H1 (cell line): ENCODE measurements at regions not wholly inside any gene's neighbourhood (a gene's known extent, or its start where the extent isn't known, plus 50 kb on each side); places are given as distances from the start of the nearest gene placed in this dataset.

Source experiments
- CTCF ChIA-PET: fragments of 300-600 bp; sonication (Branson Sonifier 250); formaldehyde crosslinking; loops from one replicate; lab custom pipeline; 2021; ENCODE audit not compliant: partially characterized antibody; lab: Charles Lee
- POLR2A ChIA-PET: fragments of 300-600 bp; sonication (Branson Sonifier 250); formaldehyde crosslinking; loops from one replicate; lab custom pipeline; 2021; ENCODE audit warnings: inconsistent platforms; ENCODE audit not compliant: partially characterized antibody; lab: Charles Lee
- DNase-seq, 2 experiments: peaks; one replicate each; pipeline versions ENCODE4 v3.0.0 to v3.0.0-alpha.2; 2010 to 2022; ENCODE audit warnings: low spot score in 2 of 2, low read depth in 1 of 2, mixed read lengths in 1 of 2
- FAIRE-seq: peaks from 2 replicates; lab custom pipeline; 2011; peaks lifted over from hg19 to GRCh38; lab: Jason Lieb, UNC
- H2AFZ ChIP-seq: 2 replicates; pipeline ENCODE4 v1.8.1; 2012; ENCODE audit warnings: low read length, inconsistent platforms
- H2AK5ac ChIP-seq: 2 replicates; pipeline ENCODE4 v1.6.1; 2013; ENCODE audit warnings: low read depth, low read length
- H2BK120ac ChIP-seq: replicated peaks from 2 replicates; pipeline ENCODE3; 2013; ENCODE audit warnings: low read depth, low read length, inconsistent platforms
- H2BK12ac ChIP-seq: 2 replicates; pipeline ENCODE4 v1.6.1; 2013; ENCODE audit warnings: low read depth, low read length
- H2BK15ac ChIP-seq: 2 replicates; pipeline ENCODE4 v1.6.1; 2013; ENCODE audit warnings: low read length
- H2BK20ac ChIP-seq: 2 replicates; pipeline ENCODE4 v1.6.1; 2013; ENCODE audit warnings: low read length
- H2BK5ac ChIP-seq: 2 replicates; pipeline ENCODE4 v1.6.1; 2013; ENCODE audit warnings: low read depth, low read length
- H3K14ac ChIP-seq: 2 replicates; pipeline ENCODE4 v1.6.1; 2013; ENCODE audit warnings: inconsistent platforms; ENCODE audit not compliant: insufficient read length
- H3K18ac ChIP-seq: 2 replicates; pipeline ENCODE4 v1.6.1; 2013; ENCODE audit warnings: low read length; ENCODE audit errors: extremely low read depth
- H3K23ac ChIP-seq: 2 replicates; pipeline ENCODE4 v1.6.1; 2013; ENCODE audit warnings: inconsistent platforms; ENCODE audit not compliant: insufficient read length
- H3K23me2 ChIP-seq: 2 replicates; pipeline ENCODE4 v1.6.1; 2013; ENCODE audit warnings: low read depth, low read length
- H3K27ac ChIP-seq: 2 replicates; pipeline ENCODE4 v1.6.1; 2011; ENCODE audit warnings: low read depth, low read length, inconsistent platforms
- H3K27me3 ChIP-seq, 4 experiments: replicated peaks in 1 of 4; 1 replicate in 1 of 4; 2 replicates in 3 of 4; pipeline versions ENCODE4 v1.6.1 to v1.8.1; 2011 to 2013; ENCODE audit warnings: low read length in 3 of 4, mild to moderate bottlenecking in 3 of 4, inconsistent platforms in 2 of 4, mixed read lengths in 2 of 4, moderate library complexity in 1 of 4; ENCODE audit not compliant: control insufficient read depth in 3 of 4, insufficient read depth in 3 of 4; ENCODE audit errors: extremely low read depth in 1 of 4
- H3K36me3 ChIP-seq, 4 experiments: 2 replicates each; pipeline versions ENCODE4 v1.6.1 to v1.8.1; 2011 to 2013; ENCODE audit warnings: mild to moderate bottlenecking in 4 of 4, low read length in 3 of 4, moderate library complexity in 2 of 4, control low read depth in 1 of 4, inconsistent platforms in 1 of 4; ENCODE audit not compliant: insufficient read depth in 4 of 4, control insufficient read depth in 2 of 4
- H3K4ac ChIP-seq: replicated peaks from 2 replicates; pipeline ENCODE3; 2013; ENCODE audit warnings: low read length, low read depth, mixed read lengths, inconsistent platforms; ENCODE audit not compliant: insufficient read length
- H3K4me1 ChIP-seq, 4 experiments: replicated peaks in 1 of 4; 1 replicate in 1 of 4; 2 replicates in 3 of 4; pipeline versions ENCODE4 v1.6.1 to v1.8.1; 2011 to 2013; ENCODE audit warnings: low read length in 3 of 4, inconsistent platforms in 2 of 4, mixed read lengths in 1 of 4; ENCODE audit not compliant: insufficient read depth in 4 of 4, control insufficient read depth in 3 of 4
- H3K4me2 ChIP-seq, 2 experiments: 2 replicates each; pipeline versions ENCODE4 v1.6.1 to v1.8.1; 2011 to 2013; ENCODE audit warnings: low read depth in 2 of 2, low read length in 2 of 2, control low read depth in 1 of 2, inconsistent platforms in 1 of 2, mild to moderate bottlenecking in 1 of 2; ENCODE audit not compliant: insufficient read depth in 1 of 2
- H3K4me3 ChIP-seq, 4 experiments: fragments of 200-600, 300-600 bp in 1 of 4; sonication (generic), shearing (Covaris generic), sonication (Bioruptor Twin) in 1 of 4; 2 replicates each; pipeline versions ENCODE4 v1.5.1 to v1.8.1; 2011 to 2016; ENCODE audit warnings: low read length in 4 of 4, low read depth in 3 of 4, control low read depth in 2 of 4, inconsistent platforms in 2 of 4, mild to moderate bottlenecking in 2 of 4, mixed read lengths in 1 of 4, moderate library complexity in 1 of 4; ENCODE audit not compliant: insufficient read depth in 2 of 4; ENCODE audit errors: extremely low read depth in 1 of 4
- H3K56ac ChIP-seq: replicated peaks from 2 replicates; pipeline ENCODE3; 2013; ENCODE audit warnings: low read depth, mild to moderate bottlenecking, mixed read lengths, low read length, inconsistent platforms; ENCODE audit not compliant: insufficient read length
- H3K79me1 ChIP-seq: 2 replicates; pipeline ENCODE4 v1.6.1; 2013; ENCODE audit warnings: low read depth, low read length, control low read depth
- H3K79me2 ChIP-seq, 2 experiments: 2 replicates each; pipeline versions ENCODE4 v1.6.1 to v1.8.1; 2012 to 2013; ENCODE audit warnings: low read length in 2 of 2, mild to moderate bottlenecking in 2 of 2, inconsistent platforms in 1 of 2; ENCODE audit not compliant: insufficient read depth in 2 of 2, control insufficient read depth in 1 of 2
- H3K9ac ChIP-seq, 4 experiments: replicated peaks in 1 of 4; 1 replicate in 1 of 4; 2 replicates in 3 of 4; pipeline versions ENCODE4 v1.6.1 to v1.8.1; 2011 to 2013; ENCODE audit warnings: low read depth in 3 of 4, low read length in 3 of 4, control low read depth in 2 of 4, mild to moderate bottlenecking in 2 of 4, moderate library complexity in 2 of 4, inconsistent platforms in 1 of 4; ENCODE audit errors: extremely low read depth in 1 of 4
- H3K9me3 ChIP-seq, 2 experiments: 2 replicates each; pipeline versions ENCODE4 v1.6.1 to v1.8.1; 2012 to 2013; ENCODE audit warnings: mild to moderate bottlenecking in 2 of 2, moderate library complexity in 2 of 2, control low read depth in 1 of 2, inconsistent platforms in 1 of 2, low read depth in 1 of 2, low read length in 1 of 2, mixed read lengths in 1 of 2; ENCODE audit not compliant: insufficient read depth in 2 of 2
- H4K20me1 ChIP-seq, 2 experiments: replicated peaks in 1 of 2; 2 replicates each; pipeline versions ENCODE3 to v1.8.1; 2011 to 2013; ENCODE audit warnings: inconsistent platforms in 2 of 2, low read length in 2 of 2, mild to moderate bottlenecking in 1 of 2; ENCODE audit not compliant: insufficient read depth in 2 of 2, control insufficient read depth in 1 of 2
- H4K5ac ChIP-seq: 2 replicates; pipeline ENCODE4 v1.6.1; 2013; ENCODE audit warnings: low read length, low read depth, mixed read lengths, inconsistent platforms; ENCODE audit not compliant: insufficient read length
- H4K8ac ChIP-seq: 2 replicates; pipeline ENCODE4 v1.8.0; 2013; ENCODE audit warnings: mild to moderate bottlenecking, moderate library complexity, low read length, inconsistent platforms; ENCODE audit not compliant: insufficient read depth; ENCODE audit errors: extremely low read depth
- H4K91ac ChIP-seq: replicated peaks from 2 replicates; pipeline ENCODE3; 2013; ENCODE audit warnings: low read length, mixed read lengths, inconsistent platforms; ENCODE audit not compliant: insufficient read length
- GTF2F1 ChIP-seq: IDR thresholded peaks from 2 replicates; pipeline ENCODE4 v1.6.1; 2012; ENCODE audit warnings: low read depth, low read length, improper control_type of control experiment, borderline replicate concordance
- WGBS, 2 experiments: shearing (Covaris generic) in 1 of 2; methylation state at CpG; one replicate each; pipeline versions ENCODE4 v1.1.6 to v1.1.7; 2013 to 2015; ENCODE audit warnings: low lambda C conversion rate in 2 of 2, mixed read lengths in 2 of 2, inconsistent platforms in 1 of 2, low coverage in 1 of 2, missing lambda C conversion rate in 1 of 2; ENCODE audit not compliant: insufficient replicate concordance in 2 of 2, insufficient coverage in 1 of 2, insufficient read length in 1 of 2; ENCODE audit errors: extremely low coverage in 1 of 2, missing lambda C conversion rate in 1 of 2; 5-methylcytosine and 5-hydroxymethylcytosine counted together

DNA sequence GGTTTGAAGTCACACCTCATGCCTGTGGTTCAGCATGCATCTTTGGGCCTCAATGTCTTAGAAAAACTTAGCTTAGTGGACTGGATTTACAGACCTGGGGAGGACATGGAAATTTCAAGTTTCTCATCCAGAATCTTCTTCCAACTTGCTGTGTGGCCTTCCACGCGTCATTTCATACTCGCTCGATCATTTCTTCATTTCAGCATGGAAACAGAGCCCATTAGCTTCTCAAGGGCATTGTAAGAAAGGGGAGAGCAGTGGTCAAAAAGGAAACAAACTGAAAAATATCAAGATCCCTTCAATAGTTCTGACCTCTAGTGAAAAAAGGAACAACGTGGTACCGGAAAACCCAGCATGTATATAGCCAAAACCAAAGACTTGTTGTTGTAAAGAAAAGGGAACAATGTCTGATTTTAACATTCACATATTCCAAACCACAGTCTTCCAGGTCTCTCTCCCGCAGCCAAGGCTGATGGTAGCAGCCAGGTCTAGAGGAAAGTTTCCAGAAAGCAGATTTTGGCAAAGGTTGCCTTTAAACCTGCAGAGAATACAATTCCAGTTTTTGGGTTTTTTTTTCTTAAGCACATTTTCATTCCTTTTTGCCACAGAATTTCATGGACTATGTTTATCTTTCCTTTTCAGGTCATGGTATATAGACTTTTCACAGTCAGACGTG is 97.0 kb upstream of the CDC42BPA start:
- ChIA-PET CTCF (no interaction called here), POLR2A (interaction anchor here (0.7 kb wide), 1 partner anchor 14 kb away, joined by 3 read pairs; no protein-coding TSS in a partner anchor)
- Histone ChIP-seq H2BK12ac (no peak overlapping the region), H3K23ac (no peak overlapping the region), H4K8ac (no peak overlapping the region), H2AK5ac (no peak overlapping the region), H4K5ac (no peak overlapping the region), H4K20me1 (no peaks in the 10 kb centered on the region), H3K4me2 (no peak overlapping the region), H3K4me1 (no peaks in the 10 kb centered on the region), H3K27ac (no peak overlapping the region), H2BK120ac (no peak overlapping the region), H3K23me2 (no peaks in the 10 kb centered on the region), H3K79me2 (no peaks in the 10 kb centered on the region), H3K4ac (no peak overlapping the region), H2BK5ac (no peak overlapping the region), H2BK20ac (no peak overlapping the region), H3K36me3 (no peaks in the 10 kb centered on the region), H2AFZ (no peak overlapping the region), H3K9ac (no peak overlapping the region), H2BK15ac (no peak overlapping the region), H3K79me1 (no peaks in the 10 kb centered on the region), H3K9me3 (no peaks in the 10 kb centered on the region), H3K4me3 (no peak overlapping the region), H3K56ac (no peak overlapping the region), H3K14ac (no peak overlapping the region), H3K18ac (no peak overlapping the region), H4K91ac (no peak overlapping the region), H3K27me3 (no peaks in the 10 kb centered on the region)
- no peak for FAIRE-seq
- TF ChIP-seq GTF2F1: no peak
- 92% methylated on average over 8 of the region's 8 CpGs; no CpG with 5 or more reads in 1 of the 2 experiments for WGBS, 2 experiments
- DNase-seq: no peak
